ENCODE measurements at regions not wholly inside any gene's neighbourhood (a gene's known extent, or its start where the extent isn't known, plus 50 kb on each side); places are given as distances from the start of the nearest gene placed in this dataset.

DNA sequence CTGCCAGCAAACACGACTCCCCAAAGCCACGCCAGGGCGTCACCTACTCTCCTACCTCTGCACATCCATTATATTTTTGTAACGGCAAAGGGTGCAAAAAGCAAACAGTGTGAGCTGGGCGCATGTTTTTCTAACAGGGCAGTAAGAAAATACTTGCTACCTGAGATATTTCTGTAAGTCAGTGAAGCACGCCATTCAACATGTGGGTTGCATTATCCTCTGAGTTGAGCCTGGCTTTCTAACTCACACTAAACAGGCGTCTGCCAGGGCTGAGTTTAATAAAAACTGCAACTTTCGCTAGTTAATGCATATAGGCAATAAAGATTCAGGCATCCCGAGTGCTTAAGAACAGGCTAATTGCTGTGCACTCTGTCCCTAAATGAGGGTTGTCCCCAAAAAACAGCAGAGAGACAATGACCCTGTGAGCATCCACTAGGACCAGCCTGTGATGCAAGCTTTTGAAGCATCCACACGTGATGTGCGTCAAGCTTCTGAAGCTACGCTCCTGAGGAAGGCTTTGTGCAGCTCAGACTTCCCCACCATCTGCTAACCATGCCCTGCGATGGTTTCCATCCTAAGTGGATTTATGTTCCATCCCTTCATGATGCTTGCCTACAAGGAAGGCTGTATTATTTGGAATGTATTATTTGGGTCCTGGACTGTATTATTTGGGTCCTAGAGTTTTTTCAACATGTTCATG lies 70.0 kb upstream of the SIM2 start:
- DNase-seq (ENCODE audit: low read depth): no peak

DNA sequence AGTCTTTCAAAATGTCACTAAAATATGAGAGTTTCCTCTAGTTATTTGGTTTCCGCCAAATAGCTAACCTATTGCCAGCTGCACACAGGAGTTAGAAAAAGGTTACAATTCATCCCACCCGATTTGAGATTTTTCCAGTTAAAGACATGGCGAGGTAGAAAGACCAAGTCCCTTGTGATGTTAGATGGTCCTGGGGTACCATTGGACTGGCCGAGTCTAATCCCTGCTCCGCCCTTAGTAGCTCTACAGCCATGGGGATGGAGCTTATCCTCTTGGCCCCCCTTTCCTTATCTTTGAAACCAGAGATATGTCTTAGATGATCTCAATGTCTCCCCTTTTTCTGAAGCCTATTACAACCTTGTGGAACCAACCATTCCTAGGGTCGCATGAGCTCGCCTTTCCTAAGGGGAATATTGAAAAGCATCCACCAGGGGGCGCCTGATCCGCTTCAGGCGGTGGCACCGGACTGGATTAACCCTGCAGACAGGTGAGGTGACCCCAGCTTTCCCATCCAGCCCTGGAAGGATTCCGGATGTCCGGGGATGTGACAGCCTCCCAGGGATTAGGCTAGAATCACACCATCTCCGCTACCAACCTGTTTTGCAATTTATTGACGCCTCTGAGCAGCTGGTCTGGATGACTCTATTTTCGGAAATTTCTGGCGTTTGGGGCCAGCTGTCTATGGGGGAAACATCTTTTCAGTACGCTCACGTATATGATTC lies 68.3 kb upstream of the SIM2 start:
- DNase-seq (ENCODE audit: low read depth): peak; percentile 19

DNA sequence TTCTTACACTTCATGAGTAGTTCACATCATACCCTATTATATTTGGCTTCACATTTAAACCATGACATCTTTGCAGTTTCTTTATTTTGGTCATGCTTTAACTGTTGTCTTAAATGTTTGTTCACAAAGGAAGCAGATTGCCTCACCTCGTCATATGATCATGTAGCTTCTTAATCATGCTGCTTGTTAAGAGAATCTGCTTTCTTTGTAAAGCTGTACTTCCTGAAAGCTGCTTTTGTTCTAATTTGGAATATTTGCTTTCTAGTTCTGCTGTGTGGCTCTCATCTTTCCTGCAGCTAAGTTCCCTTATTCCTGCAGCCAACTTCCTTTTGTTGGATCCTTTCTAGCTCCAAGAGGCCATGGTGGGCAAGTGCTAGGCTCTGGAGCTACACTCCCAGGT lies 62.9 kb upstream of the SIM2 start:
- DNase-seq (ENCODE audit: low read depth): no peak

DNA sequence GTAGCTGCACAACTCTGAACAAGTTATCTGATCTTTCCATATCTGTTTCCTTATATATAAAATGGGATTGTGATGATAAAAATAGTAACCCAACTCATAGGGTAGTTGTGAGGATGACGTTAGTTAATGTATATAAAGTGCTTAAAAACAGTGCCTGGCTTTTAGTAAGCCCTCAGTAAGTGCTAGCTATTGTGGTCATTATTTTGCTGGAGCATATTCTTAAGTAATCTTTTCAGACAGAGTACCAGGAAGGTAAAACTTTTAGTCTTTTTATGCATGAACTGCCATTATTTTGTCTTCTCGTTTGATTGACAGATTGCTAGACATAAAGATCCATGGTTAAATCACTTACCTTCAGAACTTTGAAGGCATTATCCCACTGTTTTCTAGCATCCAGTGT lies 62.5 kb upstream of the SIM2 start:
- no peak for DNase-seq (ENCODE audit: low read depth)

DNA sequence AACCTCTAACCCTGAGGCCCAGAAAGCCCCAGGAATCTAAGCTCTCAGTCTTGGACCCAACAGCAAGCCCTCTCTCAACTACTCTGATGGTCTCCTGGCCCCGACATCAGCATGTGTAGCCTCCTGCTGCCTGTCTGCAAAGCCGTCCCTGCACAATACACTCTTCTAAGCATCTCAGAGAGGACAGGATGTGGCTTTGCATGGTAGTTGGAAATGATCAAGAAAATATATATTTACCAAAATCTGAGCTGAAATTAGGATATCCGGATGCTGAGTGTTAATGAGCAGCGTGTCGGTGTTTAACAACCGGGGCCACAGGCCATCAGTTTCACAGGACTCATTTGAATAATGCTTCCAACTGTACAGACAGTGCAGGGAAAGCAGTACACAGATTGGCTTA lies 59.1 kb upstream of the SIM2 start:
- no peak for DNase-seq (ENCODE audit: low read depth)

DNA sequence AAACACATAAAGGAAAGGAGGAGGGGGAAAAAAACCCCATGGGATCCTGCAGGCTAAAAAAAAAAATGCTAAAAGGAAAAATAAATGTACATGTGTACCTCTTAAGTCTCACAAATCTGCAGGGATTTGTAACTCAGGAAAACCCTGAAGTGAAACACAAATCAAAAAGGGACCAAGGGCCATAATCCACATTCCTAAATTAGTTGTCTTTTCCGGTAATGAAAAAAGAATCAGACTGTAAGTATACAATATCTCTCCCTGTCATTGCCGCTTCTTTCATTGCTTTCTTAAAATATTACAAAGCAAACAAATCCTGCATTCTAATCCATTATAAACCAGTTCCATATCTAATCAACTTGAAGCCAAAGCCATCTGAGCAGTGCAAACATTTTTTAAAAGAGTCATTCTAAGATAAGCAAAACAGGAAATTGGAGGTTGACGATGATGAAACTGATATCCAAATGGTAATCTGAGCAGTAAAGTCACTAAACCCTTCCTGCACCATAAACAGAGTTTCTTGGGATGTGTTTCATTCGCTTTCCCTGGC lies 58.7 kb upstream of the SIM2 start:
- no peak for DNase-seq (ENCODE audit: low read depth)

DNA sequence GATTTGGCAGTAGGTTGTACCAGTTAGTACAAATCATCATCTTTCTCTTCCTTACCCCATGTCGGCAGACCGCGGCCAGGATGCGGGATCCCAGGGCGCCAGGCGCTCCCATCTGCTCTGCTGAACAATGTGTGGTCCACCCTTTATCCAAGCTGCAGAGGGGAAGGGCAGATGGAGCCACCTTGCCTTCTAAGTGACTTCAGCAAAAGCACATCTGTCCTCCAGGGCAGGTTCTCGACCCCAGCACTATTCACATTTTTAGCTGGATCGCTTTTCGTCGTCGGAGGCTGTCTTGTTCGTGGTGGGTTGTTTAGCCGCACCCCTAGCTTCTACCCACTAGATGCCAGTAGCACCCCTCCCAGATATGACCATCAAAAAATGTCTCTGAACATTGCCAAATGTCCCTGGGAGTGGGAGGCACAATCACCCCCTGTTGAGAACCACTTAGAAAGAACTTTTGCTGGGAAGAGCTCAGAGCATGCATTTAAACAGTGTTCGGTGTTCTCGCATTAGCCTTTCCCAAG lies 58.1 kb upstream of the SIM2 start:
- DNase-seq (ENCODE audit: low read depth): no peak

DNA sequence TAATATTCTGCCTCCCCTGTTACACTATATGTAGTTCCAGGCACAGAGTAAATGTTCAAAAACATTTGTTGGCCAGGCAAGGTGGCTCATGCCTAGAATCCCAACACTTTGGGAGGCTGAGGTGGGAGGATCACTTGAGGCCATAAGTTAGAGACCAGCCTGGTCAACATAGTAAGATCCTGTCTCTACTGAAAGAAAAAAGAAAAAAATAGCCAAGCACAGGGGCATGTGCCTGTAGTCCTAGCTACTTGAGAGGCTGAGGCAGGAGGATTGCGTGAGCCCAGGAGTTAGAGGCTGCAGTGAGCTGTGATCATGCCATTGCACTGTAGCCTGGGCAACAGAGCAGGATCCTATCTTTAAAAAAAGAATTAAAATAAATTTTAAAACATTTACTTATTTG lies 57.6 kb upstream of the SIM2 start:
- DNase-seq (ENCODE audit: low read depth): no peak

DNA sequence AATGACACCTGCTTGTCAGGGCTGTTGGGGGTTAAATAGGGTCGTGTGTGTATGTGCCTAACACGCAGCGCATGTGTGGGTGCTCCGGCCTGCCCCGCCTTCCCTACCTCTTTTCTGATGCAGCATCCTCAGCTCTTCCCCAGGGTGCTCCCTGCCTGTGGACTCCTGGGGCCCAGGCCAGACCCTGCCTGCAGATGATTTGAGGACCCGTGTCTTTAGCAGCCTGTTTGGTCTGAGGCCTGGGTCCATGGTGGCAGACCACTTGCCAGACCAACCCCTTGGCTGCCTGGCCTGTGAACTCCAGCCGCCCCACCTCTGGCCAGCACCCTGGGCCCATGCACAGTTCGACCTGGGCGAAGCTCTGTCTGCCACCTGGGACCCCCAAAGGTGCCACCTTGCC lies 57.0 kb upstream of the SIM2 start:
- no peak for DNase-seq (ENCODE audit: low read depth)

DNA sequence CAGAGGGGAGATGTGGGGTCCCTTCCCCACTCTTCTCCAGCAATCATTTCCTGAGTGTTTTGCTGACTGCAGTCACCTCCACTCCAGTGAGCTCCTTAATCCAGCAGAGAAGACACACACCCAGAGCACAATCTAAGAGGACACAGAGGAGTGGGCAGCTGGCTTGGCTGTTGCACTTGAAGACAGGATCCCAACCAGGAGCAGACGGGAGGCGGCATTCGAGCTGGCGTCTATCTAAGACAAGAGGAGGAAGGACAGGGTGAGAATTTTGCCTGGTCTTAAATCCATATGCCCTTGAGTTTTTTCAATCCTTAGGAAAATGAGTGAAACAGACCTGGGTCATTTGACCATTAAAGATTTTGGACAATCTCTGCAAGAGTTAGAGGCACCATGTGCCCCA lies 56.1 kb upstream of the SIM2 start:
- DNase-seq (ENCODE audit: low read depth): no peak

DNA sequence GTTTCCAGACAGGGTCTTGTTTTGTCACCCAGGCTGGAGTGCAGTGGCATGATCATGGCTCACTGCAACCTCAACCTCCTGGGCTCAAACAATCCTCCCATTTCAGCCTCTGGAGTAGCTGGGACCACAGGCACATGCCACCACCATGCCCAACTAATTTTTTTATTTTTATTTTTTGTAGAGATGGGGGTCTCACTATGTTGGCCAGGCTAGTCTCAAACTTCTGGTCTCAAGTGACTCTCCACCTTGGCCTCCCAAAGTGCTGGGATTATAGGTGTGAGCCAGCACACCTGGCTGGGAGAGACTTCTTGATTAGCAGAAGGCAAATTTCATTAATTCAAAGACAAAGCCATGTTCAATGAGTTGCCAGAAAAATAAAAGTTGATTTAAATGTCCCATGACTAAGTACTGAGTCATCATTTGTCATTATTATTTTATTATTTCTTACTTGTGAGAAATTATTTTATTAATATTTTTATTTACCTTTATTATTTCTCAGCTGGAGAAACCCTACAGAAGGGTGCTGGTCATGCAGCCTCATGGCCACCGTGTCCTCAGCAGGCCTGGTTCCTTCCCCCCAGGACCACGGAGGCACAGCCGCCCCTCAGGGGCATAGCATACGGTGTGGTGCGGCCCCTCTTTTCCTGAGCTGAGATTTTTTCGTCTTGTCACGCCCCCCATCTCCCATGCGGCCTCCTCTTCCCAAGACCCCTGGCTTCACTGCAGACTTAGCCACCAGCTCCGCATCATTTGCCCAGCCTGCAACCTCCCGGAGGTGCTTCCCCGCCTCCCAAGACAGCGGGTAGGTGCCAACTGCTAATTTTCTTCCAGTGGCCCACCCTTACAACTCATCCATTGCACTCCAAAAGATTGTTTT lies 55.3 kb upstream of the SIM2 start:
- DNase-seq (ENCODE audit: low read depth): no peak

DNA sequence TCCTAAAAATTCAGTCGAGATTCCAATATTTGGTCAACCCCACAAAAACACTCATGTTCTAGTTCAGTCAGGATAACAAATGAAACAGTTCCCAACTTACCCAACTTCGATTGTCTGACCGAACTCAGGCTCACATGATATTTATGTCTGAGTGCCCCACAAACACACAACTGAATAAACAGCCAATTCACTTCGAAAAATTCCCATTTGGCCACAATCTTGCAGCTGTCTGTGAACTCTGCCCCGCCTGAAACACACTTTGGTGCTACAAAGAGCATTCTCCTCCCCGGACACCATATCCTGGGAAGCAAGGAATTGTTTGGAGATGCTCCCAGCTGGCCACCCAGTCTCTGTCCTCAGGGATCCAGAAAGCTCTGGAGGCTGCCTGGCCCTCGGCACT lies 52.9 kb upstream of the SIM2 start:
- DNase-seq (ENCODE audit: low read depth): no peak

DNA sequence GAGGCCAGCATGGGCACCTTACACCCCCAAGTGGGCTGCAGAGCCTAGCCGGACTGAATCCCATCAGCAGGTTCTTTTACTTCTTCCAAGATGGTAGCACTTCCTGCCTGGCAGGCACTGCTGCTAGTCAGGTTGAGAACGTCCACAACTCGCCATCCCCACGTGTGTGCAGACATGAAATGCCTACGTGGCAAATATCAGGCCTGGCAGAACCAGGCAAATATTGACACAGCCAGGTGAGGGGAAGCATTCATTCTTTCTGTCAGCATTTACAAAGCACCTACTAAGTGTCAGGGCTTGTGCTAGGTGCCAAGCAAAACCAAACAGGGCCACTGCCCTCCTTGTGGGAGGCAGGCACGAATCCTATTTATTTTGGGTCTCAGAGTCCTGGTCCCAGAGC lies 52.3 kb upstream of the SIM2 start:
- no peak for DNase-seq (ENCODE audit: low read depth)

DNA sequence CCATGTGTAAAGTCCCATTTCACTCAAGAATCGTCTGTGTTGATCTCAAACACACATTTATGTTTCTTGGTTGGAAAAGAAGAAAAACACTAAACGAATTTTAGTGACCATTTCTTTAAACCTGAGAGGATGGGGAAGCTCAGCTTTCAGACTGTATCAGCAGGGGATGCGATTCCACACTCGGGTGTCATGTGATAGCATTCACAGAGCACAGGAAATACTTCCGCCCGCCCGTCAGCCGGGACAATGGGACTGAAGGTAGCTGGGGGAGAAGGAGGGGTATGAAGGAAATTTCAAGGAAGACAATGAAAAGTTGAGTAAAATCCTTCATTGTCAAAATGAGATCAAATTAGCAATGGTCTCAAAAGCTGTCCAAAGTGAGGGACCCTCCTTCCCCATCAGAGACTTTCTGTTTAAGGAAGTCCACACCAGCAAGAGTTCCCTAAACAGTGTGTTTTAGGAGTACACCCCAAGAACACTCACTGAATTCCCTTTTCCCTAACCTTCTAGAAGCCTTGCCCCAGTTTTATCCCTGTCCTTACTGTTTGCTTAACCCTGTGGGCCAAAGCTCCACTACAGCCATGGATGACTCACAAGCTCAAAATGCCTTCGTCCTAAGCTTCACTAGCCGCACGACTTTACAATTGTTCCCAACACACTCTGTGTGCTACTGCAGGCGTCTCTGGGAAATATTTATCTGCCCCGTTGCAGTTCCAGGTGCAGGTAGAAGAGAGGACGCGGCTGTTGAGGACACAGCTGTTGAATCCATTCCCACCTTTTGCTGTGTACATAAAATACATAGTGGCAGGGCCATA lies 51.4 kb upstream of the SIM2 start:
- DNase-seq (ENCODE audit: low read depth): peak; percentile 48

All from HS-27A (cell line).